Panc1 (cell line): ENCODE measurements at regions not wholly inside any gene's neighbourhood (a gene's known extent, or its start where the extent isn't known, plus 50 kb on each side); places are given as distances from the start of the nearest gene placed in this dataset.

Experiments used
- POLR2AphosphoS5 ChIP-seq: IDR thresholded peaks from 2 replicates; pipeline ENCODE4 v1.6.1; 2012; ENCODE audit warnings: mild to moderate bottlenecking, low read depth, low read length, moderate library complexity
- SIN3A ChIP-seq: IDR thresholded peaks from 2 replicates; pipeline ENCODE4 v1.6.1; 2012; ENCODE audit warnings: low read depth, mild to moderate bottlenecking, low read length, moderate library complexity, borderline replicate concordance; ENCODE audit not compliant: insufficient read depth
- TF ChIP-seq, protein P1 (sequence below): fragments of 450-650 bp; IDR thresholded peaks from 2 replicates; pipeline ENCODE4 v1.5.1; 2017; ENCODE audit warnings: mild to moderate bottlenecking
- TF ChIP-seq, protein P2 (sequence below), 2 experiments: IDR thresholded peaks; 2 replicates each; pipeline ENCODE4 v1.6.1; 2011 to 2012; ENCODE audit warnings: low read depth in 2 of 2, control low read depth in 1 of 2, low read length in 1 of 2, mild to moderate bottlenecking in 1 of 2, moderate library complexity in 1 of 2; ENCODE audit not compliant: insufficient read depth in 1 of 2

DNA sequence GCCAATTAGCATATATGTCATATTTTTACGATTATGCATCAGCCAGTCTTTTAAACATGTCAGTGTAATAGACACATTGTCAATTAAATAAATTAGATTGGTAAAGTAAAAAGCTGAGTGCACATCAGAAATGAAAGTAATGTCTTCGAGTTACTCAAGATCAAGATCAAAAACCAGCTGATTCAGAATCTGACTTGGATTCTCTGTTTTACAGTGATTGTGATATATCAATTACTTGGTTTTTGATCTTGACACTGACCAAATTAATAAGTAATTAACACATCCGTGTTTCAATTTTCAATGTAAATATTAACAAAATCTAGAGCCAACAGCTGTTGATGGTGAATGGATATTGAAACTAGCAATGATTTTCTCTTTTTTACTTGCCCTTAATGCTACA is 311.6 kb downstream of the PDGFC start:
- TF ChIP-seq, protein P1, sequence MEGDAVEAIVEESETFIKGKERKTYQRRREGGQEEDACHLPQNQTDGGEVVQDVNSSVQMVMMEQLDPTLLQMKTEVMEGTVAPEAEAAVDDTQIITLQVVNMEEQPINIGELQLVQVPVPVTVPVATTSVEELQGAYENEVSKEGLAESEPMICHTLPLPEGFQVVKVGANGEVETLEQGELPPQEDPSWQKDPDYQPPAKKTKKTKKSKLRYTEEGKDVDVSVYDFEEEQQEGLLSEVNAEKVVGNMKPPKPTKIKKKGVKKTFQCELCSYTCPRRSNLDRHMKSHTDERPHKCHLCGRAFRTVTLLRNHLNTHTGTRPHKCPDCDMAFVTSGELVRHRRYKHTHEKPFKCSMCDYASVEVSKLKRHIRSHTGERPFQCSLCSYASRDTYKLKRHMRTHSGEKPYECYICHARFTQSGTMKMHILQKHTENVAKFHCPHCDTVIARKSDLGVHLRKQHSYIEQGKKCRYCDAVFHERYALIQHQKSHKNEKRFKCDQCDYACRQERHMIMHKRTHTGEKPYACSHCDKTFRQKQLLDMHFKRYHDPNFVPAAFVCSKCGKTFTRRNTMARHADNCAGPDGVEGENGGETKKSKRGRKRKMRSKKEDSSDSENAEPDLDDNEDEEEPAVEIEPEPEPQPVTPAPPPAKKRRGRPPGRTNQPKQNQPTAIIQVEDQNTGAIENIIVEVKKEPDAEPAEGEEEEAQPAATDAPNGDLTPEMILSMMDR, result no peak
- TF ChIP-seq, protein P2, sequence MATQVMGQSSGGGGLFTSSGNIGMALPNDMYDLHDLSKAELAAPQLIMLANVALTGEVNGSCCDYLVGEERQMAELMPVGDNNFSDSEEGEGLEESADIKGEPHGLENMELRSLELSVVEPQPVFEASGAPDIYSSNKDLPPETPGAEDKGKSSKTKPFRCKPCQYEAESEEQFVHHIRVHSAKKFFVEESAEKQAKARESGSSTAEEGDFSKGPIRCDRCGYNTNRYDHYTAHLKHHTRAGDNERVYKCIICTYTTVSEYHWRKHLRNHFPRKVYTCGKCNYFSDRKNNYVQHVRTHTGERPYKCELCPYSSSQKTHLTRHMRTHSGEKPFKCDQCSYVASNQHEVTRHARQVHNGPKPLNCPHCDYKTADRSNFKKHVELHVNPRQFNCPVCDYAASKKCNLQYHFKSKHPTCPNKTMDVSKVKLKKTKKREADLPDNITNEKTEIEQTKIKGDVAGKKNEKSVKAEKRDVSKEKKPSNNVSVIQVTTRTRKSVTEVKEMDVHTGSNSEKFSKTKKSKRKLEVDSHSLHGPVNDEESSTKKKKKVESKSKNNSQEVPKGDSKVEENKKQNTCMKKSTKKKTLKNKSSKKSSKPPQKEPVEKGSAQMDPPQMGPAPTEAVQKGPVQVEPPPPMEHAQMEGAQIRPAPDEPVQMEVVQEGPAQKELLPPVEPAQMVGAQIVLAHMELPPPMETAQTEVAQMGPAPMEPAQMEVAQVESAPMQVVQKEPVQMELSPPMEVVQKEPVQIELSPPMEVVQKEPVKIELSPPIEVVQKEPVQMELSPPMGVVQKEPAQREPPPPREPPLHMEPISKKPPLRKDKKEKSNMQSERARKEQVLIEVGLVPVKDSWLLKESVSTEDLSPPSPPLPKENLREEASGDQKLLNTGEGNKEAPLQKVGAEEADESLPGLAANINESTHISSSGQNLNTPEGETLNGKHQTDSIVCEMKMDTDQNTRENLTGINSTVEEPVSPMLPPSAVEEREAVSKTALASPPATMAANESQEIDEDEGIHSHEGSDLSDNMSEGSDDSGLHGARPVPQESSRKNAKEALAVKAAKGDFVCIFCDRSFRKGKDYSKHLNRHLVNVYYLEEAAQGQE (IDR thresholded peaks at IDR 0.05; ENCODE audit: insufficient read depth in 1 of 2, low read depth in 2 of 2, low read length in 1 of 2), result no peak
- no peak for TF ChIP-seq POLR2AphosphoS5
- TF ChIP-seq SIN3A, result no peak
